Stimulated activated CD4-positive, alpha-beta T cell treated with anti-CD3 and anti-CD28 coated beads, TNF-alpha, amount 100 ng/mL, for 24 hours (primary cell): ENCODE measurements at regions not wholly inside any gene's neighbourhood (a gene's known extent, or its start where the extent isn't known, plus 50 kb on each side); places are given as distances from the start of the nearest gene placed in this dataset.

Source experiments
- DNase-seq, 3 experiments: peaks; one replicate each; pipeline ENCODE4 v3.0.0-alpha.2; 2020; ENCODE audit warnings: low read depth in 3 of 3

GRCh38 chr14:53549956-53550355 lies 396.8 kb upstream of the DDHD1 start:
- DNase-seq = no peak

GRCh38 chr14:53547593-53547992 lies 394.5 kb upstream of the DDHD1 start:
- DNase-seq = no peak

DNA sequence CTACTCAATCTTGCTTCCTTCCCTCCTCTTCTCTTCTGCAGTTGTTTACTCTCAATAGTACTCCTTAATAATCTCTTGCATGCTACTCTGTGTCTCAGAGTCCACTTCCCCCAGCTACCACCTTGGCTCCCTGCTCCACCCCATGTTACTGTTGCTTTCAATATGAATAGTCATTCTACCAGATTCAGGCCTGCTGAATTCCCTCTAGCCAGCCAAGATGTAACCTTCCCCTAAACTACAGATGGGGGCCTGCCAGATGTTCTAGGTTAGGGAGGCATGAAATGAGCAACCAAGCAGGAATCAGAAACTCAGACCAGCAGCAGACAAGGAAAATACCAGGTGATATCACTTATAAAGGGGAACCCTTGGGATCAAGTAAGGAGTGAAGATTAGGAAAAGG lies 392.1 kb upstream of the DDHD1 start:
- DNase-seq = no peak

- no peak for DNase-seq
Observed at GRCh38 chr14:53542732-53543131, 389.6 kb upstream of the DDHD1 start.

GRCh38 chr14:53541411-53541810 lies 388.3 kb upstream of the DDHD1 start:
- DNase-seq = no peak

GRCh38 chr14:53539489-53540126 lies 386.5 kb upstream of the DDHD1 start:
- DNase-seq = peak; percentile 4 to 40 (median 20)

DNA sequence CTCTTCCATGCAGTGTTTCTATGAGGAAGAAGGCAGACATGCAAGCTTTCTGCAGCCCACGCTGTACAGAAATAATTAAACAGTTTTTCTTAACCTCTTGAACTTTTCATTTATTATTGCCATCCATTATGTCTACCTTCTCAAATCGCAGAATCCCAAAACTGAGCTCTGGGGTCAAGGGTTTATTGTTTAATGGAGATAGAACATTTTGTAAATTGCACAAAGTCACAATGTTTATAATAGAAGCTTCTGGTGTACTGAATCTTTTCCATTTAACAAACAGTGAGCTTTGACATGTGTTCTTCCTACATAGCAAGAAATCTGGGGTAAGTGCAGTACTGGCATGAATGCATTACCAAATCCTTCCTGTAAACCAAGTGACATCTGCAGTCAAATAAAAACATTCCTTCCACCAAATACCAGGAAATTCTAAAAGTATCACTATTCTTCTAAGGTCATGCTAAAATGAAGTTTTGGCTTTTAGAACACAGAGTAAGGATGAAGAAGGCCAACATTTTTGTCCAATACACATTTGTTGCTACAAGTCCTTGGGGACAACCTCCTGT lies 385.3 kb upstream of the DDHD1 start:
- DNase-seq = no peak

GRCh38 chr14:53537422-53538315 lies 384.5 kb upstream of the DDHD1 start:
- DNase-seq = no peak

GRCh38 chr14:53536446-53536845 lies 383.3 kb upstream of the DDHD1 start:
- DNase-seq = no peak

DNA sequence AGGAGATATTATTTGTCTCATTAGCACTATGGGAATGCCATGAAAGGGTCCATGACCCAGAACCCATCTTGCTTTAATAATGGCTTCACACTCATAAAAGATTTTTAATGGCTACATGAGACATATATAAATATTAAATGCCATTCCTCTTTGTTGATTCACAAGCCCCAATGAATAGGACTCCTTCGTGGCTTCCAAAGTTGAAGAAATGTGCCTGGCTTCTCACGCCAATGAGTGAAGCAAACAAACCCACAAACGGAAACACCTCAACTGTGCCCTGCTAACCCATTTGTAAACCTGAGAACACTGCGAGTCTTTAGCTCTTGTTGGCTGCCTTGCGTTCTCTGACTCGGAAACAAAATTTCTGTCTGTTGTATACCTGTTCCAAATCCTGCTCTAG lies 381.7 kb upstream of the DDHD1 start:
- DNase-seq = no peak

GRCh38 chr14:53533384-53533970 lies 380.4 kb upstream of the DDHD1 start:
- no peak for DNase-seq

DNA sequence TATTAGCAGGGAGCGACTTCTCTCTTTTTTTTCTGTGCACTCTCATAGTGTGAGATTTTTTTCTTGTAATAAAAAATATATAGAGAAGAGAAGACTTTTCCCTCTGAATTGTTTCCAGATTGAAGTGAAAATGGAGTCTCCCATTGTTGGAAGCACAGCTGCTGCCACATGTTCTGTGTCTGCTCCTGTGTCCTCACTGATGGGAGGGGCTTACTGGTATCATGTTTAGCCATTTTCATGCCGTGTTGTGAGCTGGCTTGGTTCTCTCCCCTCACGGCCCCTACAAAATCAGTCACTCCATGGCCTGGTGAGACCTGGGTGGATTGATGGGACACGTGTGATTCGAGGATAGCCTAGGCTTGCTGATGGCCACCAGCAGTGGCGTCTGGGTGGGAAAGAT lies 379.7 kb upstream of the DDHD1 start:
- DNase-seq = no peak

GRCh38 chr14:53531730-53532129 lies 378.6 kb upstream of the DDHD1 start:
- DNase-seq = no peak

DNA sequence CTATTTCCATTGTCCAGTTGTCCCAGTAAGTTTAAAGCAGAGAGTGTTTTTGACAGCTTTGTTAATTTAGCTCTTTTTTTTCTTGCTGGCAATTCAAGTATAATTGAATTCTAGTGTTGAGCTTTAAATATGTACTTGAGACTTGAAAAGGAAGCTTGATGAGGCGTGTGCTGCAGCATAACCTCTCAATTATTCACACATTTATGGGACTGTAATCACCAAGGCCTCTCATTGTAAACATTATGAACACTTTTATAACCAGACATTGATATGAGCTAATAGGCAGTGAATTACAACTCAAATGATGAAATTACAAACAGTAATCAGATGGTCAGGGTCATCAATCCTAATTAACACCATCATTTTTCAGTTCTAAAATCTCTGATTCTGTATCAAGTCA lies 378.0 kb upstream of the DDHD1 start:
- DNase-seq = no peak

GRCh38 chr14:53529519-53529918 lies 376.4 kb upstream of the DDHD1 start:
- DNase-seq = no peak

DNA sequence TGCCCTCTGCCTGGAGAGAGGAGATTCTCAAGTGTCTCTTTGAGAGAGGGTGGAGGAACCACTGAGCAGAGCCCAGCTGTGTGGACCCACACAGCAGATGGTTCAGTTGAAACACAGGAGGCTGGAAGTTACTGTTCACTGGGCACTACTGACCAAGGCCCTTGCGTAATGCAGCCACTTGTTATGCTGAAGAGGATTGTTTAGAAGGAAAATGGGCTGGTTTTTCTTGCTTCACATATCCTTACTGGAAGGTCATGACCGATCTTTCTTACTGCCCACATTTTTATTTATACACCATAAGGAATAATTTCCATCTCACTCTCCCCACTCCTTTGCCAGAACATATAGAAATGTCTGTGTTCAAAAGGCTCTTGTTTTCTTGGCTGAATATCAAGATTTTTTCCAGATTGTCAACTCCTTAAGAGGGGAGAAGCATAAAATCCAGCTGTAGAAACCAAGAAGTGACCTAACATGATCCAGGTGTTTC lies 375.1 kb upstream of the DDHD1 start:
- no peak for DNase-seq

DNA sequence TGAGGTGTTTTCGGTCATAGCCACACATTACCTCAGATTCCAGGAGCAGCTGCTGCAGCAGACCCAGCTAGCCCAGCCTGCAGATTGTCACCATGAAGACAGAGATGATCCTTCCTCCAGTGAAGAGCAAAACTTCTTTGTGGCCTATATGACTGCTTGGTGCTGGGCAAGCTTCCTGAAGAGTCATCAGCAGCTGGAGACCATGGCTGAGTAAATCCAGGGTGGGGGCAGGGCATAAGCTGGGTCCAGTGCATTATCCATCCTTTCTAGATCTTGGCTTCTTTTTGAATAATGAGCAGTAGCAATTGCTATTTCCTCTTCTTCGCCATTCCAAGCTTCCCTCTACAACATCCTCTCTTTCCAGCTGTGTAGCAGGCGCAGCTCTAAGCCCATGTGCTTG lies 373.1 kb upstream of the DDHD1 start:
- DNase-seq = no peak

DNA sequence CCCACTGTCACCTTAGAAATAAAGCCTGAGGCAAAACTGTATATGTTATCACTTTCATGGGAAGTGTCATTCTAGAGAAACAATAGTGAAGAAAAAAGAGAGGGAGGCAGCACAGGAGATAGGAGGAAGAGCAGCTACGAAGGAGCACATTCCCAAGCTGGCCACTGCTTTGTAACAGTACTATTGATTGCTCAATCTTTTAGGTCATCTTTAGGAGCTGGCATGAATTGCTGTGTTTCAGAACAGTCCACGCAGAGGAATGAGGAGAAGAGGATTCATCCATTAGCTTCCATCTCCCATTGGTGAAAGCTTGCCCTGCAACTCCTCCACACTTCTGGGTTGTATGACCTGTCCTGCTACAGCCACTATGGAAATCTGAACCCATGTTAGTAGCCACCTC lies 372.5 kb upstream of the DDHD1 start:
- DNase-seq = no peak

- no peak for DNase-seq
Observed at GRCh38 chr14:53524391-53524790, 371.3 kb upstream of the DDHD1 start.

GRCh38 chr14:53523226-53523625 lies 370.1 kb upstream of the DDHD1 start:
- DNase-seq = no peak

GRCh38 chr14:53520078-53520928 lies 367.2 kb upstream of the DDHD1 start:
- DNase-seq = no peak

- DNase-seq = no peak
Observed at GRCh38 chr14:53519137-53519536, 366.0 kb upstream of the DDHD1 start.
